Fibroblast of skin of right quadriceps (primary cell): ENCODE measurements at regions not wholly inside any gene's neighbourhood (a gene's known extent, or its start where the extent isn't known, plus 50 kb on each side); places are given as distances from the start of the nearest gene placed in this dataset.
"Not testable (repeated sequence)": the region's sequence is repeated elsewhere in the genome, so short reads cannot be mapped to it uniquely, and the experiment has no call there.

Source experiments
- DNase-seq: peaks from one replicate; pipeline ENCODE4 v3.0.0-alpha.2; 2013

- DNase-seq, result no peak
These were observed 889.7 kb downstream of the IGSF11 start for GRCh38 chr3:118144919-118145318.

- no peak for DNase-seq
These were observed 887.8 kb downstream of the IGSF11 start for GRCh38 chr3:118146658-118147375.

GRCh38 chr3:118151164-118151563 is 883.5 kb downstream of the IGSF11 start:
- no peak for DNase-seq

GRCh38 chr3:118162627-118163588 is 871.7 kb downstream of the IGSF11 start:
- not testable (repeated sequence) for DNase-seq

DNA sequence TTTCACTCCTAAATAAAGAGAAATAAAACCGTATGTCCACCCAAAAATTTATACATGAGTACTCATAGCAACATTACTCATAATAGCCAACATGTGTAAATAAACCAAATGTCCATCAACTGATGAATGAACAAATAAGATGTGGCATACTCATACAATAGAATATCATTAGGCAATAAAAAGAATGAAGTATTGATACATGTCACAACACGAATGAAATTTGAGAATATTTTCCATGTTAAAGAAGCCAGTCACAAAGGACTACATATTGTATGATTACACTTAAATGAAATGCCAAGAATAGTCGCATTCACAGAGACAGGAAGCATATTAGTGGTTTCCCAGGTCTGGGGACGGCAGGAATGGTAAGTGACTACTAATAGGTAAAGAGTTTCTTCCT is 869.2 kb downstream of the IGSF11 start:
- DNase-seq, result no peak

DNA sequence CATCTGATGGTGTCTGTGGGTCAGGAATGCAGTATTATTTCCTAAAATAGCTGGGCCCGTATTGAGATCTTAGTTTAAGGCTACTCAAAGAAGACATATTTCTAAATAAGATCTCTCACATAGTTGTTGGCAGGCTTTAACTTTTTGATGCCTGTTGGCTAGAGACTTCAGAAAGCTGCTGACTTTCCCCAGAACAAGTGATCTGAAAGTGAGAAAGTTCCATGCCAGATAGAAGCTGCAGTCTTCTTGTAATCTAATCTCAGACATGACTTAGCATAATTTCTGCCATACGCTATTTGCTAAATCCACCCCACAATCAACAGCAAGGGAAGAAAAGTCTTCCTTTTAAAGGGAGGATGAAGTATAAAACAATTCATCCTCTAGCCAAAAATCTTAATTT is 867.1 kb downstream of the IGSF11 start:
- DNase-seq, result no peak

DNA sequence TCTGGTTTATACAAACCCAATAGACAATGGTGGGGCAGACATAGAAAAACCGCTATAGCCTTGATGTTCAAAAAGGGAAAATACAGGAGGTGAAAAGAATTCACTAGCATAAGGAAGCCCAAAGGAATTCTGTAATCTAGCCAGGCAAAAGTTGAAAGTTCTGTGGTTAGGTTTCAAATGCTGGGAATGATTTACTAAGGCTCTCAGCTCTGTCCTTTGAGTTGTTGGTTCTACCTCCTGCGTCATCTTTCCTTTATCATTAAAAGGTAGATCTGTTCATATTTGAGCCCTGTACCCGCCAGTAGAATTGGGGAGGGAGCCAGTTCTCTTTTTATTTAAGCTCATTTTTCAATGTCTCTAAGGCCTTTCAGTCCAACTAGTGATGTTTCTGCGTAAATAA is 866.5 kb downstream of the IGSF11 start:
- DNase-seq, result no peak

GRCh38 chr3:118171236-118171852 is 863.3 kb downstream of the IGSF11 start:
- DNase-seq, result no peak

GRCh38 chr3:118180853-118181252 is 853.8 kb downstream of the IGSF11 start:
- no peak for DNase-seq

- no peak for DNase-seq
These were observed 853.4 kb downstream of the IGSF11 start for GRCh38 chr3:118181274-118181673.

- DNase-seq, result no peak
These were observed 848.6 kb downstream of the IGSF11 start for GRCh38 chr3:118186051-118186450.

- no peak for DNase-seq
These were observed 847.4 kb downstream of the IGSF11 start for GRCh38 chr3:118187221-118187620.

DNA sequence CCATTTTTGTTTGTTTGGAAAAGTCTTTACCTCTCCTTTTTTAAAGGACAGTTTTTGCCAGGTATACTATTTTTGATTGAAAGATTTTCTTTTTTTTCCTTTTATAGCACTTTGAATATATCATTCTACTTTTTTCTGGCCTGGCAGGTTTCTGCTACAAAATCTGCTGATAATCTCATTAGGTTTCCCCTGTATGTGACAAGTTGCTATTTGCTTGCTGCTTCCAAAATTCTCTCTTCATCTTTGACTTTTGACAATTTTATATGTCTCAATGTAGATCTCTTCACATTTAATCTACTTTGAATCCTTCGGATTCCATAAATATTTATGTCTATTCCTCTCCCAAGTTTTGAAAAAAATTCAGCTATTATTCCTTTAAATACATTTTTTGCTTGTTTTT is 838.5 kb downstream of the IGSF11 start:
- DNase-seq, result no peak

DNA sequence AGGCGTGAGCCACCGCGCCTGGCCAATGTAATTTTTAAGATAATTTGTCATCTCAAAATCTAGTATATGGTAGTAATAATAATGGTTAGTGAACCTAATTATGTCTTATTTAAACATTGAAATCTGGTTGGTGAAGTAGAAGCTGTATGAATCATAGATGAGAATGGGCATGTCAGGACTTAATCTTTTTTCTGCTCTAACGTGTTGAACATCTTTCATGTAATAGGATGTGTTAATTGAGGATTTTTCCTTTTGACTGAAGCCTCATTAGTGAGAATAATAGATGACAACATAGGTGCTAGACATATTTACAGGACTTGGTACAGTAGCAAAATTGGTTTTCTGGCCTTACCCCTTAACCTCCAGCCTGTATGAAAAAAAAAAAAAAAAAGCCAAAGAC is 835.6 kb downstream of the IGSF11 start:
- no peak for DNase-seq

DNA sequence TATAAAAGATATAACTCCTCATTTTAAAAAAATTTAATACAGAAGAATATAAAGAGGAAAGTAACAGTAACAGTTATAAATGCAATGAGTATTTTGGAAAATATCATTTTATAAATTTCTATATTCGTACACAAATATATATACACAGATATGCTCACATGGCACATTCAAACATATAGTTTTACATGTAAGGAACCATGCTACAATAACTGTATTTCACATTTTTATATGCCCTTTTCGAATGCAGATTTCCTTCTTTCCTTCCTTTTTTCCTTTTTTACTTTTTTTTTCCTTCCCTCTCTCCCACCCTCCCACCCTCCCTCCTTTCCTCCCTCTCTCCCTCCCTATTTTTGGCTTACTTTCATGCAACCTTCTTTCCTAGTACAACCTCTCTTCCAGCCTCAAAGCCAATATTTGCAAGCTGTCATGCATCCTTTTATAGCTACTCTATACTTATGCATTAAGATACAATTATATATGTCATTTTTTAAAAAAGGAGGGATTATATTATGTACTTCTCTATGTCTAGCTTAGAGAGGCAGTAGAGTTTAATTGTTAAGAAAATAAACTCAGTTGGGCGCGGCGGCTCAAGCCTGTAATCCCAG is 830.5 kb downstream of the IGSF11 start:
- no peak for DNase-seq

DNA sequence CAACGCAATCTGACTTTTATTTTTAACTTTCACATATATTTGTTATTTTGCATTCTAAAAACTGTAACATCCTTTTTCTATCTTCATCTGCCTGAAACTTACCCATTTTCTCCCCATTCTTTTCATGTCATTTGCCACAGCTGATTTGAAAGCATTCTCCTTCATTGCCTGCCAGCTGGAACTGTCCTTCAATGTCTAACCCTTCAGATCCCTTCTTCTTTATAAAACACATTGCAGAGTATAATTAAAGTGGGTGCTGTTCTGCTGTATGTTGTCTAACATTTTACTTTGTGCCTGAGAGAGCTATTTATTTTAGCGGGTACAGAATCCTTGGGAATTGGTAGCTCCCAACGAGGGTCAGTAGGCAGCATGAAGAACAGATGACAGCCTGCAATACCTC is 827.4 kb downstream of the IGSF11 start:
- DNase-seq, result no peak

GRCh38 chr3:118208642-118209041 is 826.0 kb downstream of the IGSF11 start:
- no peak for DNase-seq

DNA sequence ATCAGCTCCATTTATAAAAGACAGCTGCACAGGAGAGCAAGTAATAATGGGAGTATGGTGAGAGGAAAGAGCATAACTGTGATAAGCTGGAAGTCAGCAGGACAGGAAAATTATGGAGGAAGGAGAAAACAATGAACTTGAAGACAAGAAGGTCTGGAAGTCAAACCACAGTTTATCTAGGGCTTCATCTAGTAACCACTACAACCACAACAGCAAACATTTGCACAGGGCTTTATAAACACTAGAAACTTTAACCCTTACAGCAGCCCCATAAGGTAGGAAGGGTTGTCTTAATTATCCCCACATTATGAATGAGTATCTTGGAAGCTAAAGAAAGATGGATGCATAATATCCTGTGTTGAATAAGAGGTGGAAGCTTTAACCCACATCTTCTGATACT is 820.8 kb downstream of the IGSF11 start:
- DNase-seq, result no peak

GRCh38 chr3:118226206-118226605 is 808.4 kb downstream of the IGSF11 start:
- DNase-seq, result no peak

DNA sequence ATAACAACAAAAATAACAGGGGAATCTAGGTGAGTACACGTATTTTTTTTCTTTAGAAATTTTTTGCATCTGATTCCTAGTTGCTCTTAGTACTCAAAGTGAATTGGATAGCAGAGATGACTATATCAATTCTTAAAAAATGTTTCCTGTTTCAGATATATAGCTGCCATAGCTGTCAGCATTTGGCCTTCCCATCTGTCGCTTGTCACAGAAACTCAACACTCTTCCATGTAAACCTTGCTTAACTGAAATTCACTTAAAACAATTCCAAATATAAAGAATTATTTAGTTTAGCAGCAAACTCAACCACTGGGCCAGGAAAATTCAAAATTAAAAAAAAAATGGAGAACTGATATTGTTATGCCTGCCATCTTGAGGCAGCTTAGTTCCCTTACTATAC is 807.5 kb downstream of the IGSF11 start:
- DNase-seq, result no peak

- no peak for DNase-seq
These were observed 806.5 kb downstream of the IGSF11 start for GRCh38 chr3:118228151-118228550.

DNA sequence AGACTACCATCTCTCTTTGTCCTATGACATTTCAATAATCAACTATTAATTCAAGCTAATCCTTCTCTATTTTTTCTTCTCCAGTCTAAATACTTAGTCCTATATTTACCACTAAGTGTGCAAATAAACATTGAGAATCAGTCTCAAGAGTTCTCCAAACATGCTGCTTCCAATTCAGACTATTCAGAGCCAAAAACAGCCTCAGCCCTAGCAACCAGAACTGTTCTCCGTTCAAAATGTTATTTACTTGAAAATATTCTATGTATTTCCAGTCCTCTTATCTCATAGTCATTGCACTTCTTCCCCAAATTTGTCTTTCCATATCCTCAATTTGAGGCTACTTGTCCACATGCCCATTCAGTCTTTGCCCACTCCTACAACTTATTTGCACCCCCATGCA is 805.5 kb downstream of the IGSF11 start:
- no peak for DNase-seq

GRCh38 chr3:118231578-118231977 is 803.1 kb downstream of the IGSF11 start:
- no peak for DNase-seq
